IPS-18c (cell line): ENCODE measurements at regions not wholly inside any gene's neighbourhood (a gene's known extent, or its start where the extent isn't known, plus 50 kb on each side); places are given as distances from the start of the nearest gene placed in this dataset.
"Not testable (repeated sequence)": the region's sequence is repeated elsewhere in the genome, so short reads cannot be mapped to it uniquely, and the experiment has no call there.

ENCODE experiments used
- H3K4me3 ChIP-seq: 2 replicates; pipeline ENCODE4 v1.7.0; 2013; ENCODE audit warnings: low read depth, mild to moderate bottlenecking, low read length, moderate library complexity; ENCODE audit not compliant: insufficient read depth
- H3K9me3 ChIP-seq: one replicate; pipeline ENCODE4 v1.6.1; 2013; ENCODE audit warnings: mild to moderate bottlenecking, low read length, moderate library complexity; ENCODE audit not compliant: control insufficient read depth, insufficient read depth

DNA sequence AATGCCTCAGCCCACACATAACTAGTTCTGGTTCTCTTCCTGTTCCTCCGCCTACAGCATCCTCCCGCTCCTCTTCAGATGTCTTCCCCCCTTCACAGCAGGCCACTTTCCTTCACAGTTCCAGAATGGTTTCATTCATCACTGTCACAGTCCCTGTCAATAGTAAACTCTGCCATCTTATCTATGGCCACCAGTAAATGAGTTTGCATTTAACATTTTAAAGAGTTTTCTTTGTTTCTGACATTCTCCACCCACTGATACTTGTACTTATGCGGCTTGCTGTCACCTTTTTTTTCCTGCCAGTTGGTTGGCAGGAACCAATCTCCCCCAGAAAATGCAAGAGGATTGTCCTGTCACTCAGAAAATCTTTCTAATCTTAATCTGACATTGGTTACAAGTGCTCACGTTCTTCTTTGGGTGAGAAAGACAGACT, 114.1 kb downstream of the GLUD2 start:
- Histone ChIP-seq H3K9me3 (no peaks in the 10 kb centered on the region), H3K4me3 (no peak overlapping the region)

DNA sequence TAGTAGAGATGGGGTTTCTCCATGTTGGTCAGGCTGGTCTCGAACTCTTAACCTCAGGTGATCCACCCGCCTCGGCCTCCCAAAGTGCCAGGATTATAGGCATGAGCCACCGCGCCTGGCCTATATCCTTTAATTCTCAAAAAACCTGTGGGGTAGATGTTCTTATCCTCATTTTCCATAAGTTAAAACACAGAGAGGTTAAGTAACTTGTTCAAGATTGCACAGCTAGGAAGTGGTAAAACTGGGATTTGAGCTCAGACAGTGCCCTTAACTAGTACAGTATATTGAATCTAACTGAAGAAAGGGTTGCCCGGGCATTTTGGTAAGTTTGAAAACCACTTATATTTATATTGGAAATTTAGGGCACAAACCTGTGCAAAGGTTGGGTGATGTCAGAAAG, 116.0 kb downstream of the GLUD2 start:
- Histone ChIP-seq H3K4me3 (no peak overlapping the region), H3K9me3 (no peaks in the 10 kb centered on the region)

DNA sequence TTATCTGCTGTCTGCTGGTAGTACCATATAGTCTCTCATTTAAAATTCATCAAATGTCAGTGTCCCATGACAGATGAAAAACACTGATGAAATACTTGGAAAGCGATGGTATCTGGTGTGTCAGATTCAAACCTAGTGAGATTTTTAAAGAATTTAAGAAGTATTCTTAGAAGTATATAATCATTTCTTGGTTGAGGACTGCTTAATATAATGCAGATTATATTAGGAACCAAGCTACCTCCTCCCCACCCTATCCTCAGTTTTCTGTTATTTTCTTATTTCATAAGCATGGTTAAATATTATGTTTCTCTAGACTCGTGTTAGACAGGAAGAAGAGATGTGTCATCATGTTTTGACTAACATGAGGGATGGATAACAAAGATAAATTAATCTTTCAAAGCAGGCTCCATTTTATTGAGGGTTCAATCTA, 118.5 kb downstream of the GLUD2 start:
- Histone ChIP-seq H3K9me3 (no peaks in the 10 kb centered on the region), H3K4me3 (no peak overlapping the region)

DNA sequence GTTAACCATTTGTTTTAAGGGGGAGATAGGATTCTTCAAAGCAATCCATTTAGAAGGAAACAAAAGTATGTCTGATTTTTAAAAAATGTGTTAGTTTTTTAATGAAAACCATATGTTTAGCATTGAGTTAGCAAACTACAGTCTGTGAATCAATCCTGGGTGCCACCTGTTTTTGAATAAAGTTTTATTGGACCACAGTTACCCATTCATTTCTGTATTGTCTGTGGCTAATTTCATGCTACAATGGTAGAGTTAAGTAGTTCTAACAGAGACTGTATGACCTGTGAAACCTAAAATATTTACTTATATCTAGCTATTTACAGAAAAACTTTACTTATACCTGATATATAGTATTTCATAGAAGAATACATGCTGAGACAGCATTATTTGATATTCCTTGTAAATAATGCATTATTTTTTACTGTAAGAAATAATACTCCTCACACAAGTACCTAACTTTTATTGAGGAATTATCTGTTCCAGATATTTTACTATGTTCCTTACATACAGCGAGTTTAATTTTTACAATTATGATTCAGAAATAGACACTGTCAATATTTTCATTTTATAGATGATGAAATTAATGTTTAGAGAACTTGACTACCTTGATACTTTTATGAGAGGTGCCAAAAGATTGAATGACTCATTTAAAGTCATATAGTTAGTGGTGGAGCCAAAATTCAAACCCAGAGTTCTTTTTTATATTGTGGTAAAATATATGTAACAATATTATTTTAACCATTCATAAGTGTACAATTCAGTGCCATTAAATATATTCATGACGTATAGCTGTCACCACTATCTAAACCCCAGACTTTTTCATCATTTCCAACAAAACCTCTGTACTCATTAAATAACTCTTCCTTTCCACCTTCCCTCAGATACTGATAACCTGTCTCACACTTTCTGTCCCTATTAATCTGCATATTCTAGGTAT, 122.0 kb downstream of the GLUD2 start:
- Histone ChIP-seq H3K9me3 (no peaks in the 10 kb centered on the region), H3K4me3 (no peak overlapping the region)

DNA sequence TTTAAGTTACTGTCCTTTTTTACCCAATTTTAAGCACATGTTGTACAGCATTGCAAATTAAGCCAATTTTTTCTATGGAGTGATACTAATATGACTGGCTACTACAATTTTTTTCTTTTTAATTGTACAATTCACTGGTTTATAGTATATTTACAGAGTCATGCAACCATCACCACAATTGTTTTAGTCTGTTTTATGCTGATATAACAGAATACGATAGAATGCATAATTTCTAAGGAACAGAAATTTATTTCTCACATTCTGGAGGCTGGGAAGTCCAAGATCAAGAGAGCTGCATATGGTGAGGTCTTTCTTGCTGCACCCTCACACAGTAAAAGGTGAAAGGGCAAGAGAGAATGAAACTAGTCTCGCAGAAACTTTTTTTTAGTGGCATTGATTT, 125.3 kb downstream of the GLUD2 start:
- Histone ChIP-seq H3K4me3 (no peak overlapping the region), H3K9me3 (no peaks in the 10 kb centered on the region)

DNA sequence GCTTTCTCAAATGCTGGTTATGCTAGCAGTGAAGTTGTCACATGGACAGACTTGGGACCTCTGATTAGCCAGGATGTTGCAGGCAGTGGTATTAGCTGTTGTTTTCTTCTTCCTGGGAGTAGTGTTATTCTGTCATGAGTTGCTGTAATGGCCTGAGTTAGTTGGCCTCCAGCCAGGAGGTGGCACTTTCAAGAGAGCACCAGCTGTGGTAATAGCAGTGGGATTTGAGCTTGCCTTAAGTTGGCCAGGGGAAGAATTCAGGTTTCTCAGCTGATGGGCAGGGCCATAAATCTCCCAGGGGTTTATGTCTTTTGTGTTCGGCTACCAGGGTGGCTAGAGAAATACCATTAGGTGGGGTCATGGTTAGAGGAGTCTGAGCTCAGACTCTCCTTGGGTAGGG, 132.6 kb downstream of the GLUD2 start:
- peaks cover 7% of the 10 kb centered on the region for H3K9me3 ChIP-seq
- H3K4me3 ChIP-seq, result no peak overlapping the region

DNA sequence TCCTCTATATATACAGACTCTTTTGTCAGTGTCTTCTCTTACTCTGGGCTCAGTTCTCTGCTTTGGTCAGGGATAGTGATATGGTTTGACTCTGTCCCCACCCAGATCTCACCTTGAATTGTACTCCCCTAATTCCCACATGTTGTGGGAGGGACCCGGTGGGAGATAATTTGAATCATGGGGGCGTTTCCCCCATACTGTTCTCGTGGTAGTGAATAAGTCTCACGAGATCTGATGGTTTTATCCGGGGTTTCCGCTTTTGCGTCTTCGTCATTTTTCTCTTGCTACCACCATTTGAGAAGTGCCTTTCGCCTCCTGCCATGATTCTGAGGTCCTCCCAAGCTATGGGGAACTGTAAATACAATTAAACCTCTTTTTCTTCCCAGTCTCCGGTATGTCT, 144.4 kb downstream of the GLUD2 start:
- H3K9me3 ChIP-seq, result peaks cover 2% of the 10 kb centered on the region
- H3K4me3 ChIP-seq, result no peak overlapping the region

DNA sequence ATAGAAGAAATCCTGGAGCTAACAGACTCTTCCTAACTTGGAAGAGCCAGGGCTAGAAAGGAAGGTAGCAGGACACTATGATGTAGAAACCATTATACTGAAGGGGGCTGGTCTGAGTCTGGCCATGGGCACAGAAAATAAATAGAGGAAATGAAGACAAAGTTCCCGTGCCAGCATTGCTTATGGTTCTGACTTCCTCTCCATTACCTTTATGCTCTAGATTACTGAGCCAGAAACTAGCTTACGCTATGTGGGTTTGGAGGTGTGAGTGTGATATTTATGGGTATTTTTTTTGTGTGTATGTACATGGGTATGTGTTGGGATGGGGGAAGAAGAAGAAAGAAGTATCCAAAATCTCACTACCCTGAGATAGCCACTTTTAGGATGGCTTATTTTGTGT, 148.3 kb downstream of the GLUD2 start:
- Histone ChIP-seq H3K9me3 (peaks cover 6% of the 10 kb centered on the region), H3K4me3 (no peak overlapping the region)

DNA sequence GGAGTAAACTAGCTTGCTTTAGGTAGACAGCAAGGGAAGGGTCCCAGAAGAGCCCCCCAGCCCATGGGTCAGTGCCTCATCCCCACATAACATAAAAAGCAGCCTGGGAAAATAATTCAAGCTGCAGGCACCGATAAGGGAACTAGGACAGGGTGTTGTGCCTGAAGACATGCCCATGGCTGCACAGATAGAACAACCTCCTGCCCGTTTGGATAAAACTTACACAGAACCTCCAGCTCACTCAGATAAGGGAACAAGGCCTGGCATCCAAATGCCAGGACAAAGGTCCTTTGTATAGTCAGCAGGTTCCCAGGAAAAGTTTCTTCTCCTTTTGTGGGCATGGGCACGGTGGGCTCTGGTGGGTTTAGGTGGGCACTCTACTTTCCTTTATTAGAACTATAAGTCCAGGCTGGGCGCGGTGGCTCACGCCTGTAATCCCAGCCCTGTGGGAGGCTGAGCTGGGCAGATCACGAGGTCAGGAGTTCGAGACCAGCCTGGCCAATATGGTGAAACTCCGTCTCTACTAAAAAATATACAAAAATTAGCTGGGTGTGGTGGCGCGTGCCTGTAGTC, 149.5 kb downstream of the GLUD2 start:
- H3K4me3 ChIP-seq, H3K9me3 ChIP-seq: not testable (repeated sequence)

DNA sequence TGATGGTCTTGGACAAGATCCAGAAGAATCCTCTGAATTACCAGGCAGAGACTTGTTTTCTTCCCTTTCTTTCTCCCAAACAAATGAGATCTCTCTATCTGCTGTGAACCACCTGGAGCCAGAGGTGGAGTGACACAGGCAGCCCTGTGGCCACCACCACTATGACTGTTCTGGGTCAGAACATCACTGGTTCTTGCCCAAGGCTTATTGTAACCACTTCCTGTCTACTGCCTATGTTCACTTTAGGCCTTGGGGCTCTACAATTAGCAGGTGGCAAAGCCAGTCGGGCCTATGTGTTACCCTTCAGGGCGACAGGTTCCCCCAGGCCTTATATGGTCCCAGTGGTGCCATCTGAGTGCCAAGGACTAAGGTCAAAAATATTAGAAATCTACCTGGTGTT, 161.2 kb downstream of the GLUD2 start:
- peaks cover 3% of the 10 kb centered on the region for H3K9me3 ChIP-seq

DNA sequence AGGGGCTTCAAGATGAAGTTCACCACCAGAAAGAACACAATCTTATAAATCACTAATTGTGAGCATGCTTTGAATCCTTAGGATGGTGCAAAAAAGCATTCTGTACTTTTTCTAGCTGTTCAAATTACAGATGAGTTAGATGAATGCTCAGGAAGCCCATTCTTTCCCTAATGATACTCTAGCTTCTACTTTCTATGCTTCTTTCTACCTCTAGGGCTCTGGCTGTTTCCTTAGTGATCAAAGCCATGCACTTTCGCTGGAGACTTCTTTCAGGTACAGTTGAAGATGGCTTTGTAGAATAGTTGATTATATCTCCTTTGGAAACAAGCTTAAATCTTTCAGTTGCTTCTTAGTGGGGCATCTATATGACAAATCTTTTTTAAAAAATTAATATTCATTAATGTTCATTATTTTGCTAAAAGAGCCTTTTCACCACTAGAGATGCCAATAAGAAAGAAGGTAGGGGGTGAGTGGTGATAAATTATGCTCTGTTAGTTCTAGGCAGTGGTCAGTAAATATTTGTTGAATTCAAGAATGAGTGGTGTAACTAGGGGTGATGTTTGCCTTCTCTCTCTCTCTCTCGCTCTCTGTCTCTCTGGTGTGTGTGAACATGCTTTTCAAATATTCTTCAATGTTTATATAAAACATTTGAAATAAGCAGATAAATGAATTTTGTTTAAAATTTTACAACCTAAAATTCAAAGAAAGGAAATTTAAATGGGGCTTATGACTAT, 169.4 kb downstream of the GLUD2 start:
- H3K9me3 ChIP-seq, result peaks cover 2% of the 10 kb centered on the region
- no peak overlapping the region for H3K4me3 ChIP-seq

More for the DNA sequence above, 161.2 kb downstream of the GLUD2 start:
- no peak overlapping the region for H3K4me3 ChIP-seq

DNA sequence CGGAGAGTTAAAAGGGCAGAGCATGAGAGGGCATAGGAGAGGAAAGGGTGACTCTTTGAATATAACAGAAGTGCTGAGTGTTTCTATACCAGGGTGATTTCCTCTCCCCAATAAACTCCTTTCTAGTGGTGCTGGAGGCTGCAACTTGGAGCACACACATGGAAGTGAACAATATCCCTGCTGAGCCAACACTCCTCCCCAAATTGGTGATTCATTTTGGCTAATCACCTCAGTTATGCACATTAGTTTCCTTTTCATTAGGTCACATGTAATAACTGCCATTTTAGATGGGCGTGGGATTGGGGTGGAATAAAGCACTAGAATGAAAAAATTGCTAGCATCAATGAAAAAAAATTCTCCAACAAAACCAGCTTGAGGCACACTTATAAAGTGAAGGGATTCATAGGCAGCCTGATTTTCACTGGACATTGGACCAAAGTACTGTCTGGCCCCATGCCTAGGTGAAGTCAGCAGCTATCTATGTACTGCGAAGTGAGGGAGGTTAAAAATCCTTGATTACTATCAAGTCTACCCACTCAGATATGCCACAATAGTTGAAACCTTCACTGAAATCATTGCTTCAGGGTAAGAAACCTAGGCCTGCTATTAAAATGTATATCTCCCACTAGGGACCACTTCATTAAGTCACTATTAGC, 174.0 kb downstream of the GLUD2 start:
- Histone ChIP-seq H3K4me3 (no peak overlapping the region), H3K9me3 (no peaks in the 10 kb centered on the region)

DNA sequence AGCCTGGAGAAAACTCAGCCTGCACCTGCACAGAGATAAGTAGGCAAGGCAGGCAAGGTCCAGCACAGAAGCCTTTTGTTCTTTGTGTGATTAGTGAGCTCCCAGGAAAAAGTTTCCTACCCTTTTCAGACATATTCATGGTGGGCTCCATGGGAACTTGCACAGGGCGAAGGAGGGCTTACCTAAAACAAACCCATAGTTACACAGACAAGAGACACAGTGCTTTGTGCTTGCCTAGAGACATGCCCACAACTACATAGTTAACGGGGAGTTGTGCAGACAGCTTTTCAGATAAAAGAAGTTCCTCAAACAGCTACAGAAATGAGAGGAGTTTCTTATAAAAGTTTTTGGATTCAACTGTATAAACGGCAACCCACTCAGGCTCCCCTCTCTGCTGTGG, 180.5 kb downstream of the GLUD2 start:
- Histone ChIP-seq H3K4me3 (no peak overlapping the region), H3K9me3 (peaks cover 2% of the 10 kb centered on the region)

DNA sequence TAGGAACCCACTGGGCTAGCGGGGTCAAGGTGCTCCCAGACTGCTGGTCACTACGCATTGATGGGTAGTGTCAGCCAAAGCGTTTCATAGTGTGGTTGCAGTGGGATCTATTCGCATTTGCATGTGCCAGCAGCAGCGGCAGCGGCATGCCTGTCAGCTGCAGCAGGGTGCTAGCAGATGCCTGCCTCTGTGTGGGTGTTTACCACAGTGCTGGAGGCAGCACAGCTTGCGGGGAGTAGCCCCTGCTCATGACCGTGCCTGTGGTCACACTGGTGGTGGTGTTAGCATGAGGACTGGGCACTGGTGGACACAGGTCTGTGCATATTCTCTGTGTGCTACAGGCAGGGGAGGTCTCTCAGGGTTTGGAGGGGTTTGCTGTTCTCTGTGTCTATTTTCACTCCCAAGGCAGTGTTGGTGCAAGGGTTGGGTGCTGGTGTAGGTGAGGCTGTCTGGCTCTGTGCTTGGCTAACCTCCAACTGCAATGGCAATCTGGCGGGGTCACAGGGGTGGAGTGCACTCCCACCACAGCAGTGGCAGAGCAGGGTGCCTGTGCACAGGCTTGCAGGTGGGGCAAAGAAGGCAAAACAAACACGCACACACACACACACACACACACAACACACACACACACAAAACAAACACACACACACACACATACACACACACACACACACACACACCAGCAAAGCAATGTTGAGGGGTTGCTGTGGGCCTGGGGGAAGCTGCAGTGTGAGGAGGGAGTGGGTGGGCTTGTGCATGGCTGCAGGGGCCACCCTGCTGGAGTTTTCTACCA, 184.4 kb downstream of the GLUD2 start:
- Histone ChIP-seq H3K9me3 (peaks cover 5% of the 10 kb centered on the region), H3K4me3 (no peak overlapping the region)

DNA sequence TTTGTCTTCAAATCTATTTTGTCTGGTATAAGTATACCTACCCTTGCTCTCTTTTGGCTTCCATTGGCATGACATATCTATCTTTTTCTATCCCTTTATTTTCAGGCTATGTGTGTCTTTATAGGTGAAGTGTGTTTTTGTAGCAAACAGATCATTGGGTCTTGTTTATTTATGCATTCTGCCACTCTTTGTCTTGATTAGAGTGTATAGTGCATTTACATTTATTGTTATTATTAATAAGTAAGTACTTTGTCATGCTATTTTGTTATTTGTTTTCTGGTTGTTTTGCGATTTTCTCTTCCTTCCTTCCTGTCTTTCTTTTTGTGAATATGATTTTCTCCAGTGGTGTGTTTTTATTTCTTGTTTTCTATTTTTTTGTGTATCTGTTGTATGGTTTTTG, 188.6 kb downstream of the GLUD2 start:
- H3K9me3 ChIP-seq, result peaks cover 5% of the 10 kb centered on the region
- no peak overlapping the region for H3K4me3 ChIP-seq

DNA sequence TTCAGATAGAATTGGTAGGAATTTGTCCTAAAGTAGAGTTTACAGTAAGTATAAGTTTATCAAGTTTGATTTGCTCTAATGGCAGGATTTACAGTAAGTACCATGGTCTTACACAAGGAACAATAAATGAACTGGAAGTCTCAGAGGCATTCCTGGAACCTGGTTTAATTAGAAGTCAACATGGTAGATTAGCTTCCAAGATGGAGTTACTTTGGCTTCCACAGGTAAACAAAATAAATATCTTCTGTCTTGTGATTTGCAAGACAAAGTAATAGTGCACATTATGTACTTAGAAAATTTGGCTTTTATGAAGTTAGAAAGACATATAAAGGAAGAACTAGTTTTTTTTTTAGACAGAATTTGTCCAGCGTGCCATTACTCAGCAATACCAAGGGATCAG, 190.7 kb downstream of the GLUD2 start:
- Histone ChIP-seq H3K9me3 (peaks cover 5% of the 10 kb centered on the region), H3K4me3 (no peak overlapping the region)

DNA sequence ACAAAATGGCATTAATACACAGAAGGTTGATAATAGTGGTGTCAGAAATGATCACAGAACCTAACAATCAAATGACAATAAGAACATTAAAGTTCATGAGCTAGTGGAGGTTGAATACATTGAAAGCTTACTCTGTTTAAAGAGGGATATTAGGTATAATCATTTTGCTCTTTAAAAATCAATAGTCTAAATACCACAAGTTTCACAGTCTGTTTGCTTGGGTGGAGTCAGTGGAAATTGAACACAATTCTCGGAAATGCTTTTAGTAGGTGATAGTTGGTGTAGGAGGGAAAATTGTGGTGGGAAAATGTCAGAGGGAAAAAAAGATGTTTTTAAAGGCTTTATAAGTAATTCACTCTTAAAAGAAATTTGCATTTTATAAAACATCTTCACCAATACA, 197.1 kb downstream of the GLUD2 start:
- Histone ChIP-seq H3K4me3 (no peak overlapping the region), H3K9me3 (peaks cover 3% of the 10 kb centered on the region)
